Vagina (tissue), 2 donors: ENCODE measurements at regions not wholly inside any gene's neighbourhood (a gene's known extent, or its start where the extent isn't known, plus 50 kb on each side); places are given as distances from the start of the nearest gene placed in this dataset.

Source experiments
- CTCF ChIP-seq, 3 experiments: fragments of 450-650 bp in 2 of 3; fragments of 200-600 bp in 1 of 3; sonication (generic) in 1 of 3; IDR thresholded peaks; one replicate each; pipeline ENCODE4 v1.5.1; 2017 to 2019; ENCODE audit warnings: antibody characterized with exemption in 3 of 3, mild to moderate bottlenecking in 2 of 3, moderate library complexity in 2 of 3
- POLR2A ChIP-seq, 2 donors: fragments of 450-650 bp; IDR thresholded peaks; one replicate each; pipeline ENCODE4 v1.6.1; 2017; ENCODE audit warnings: antibody characterized with exemption in 2 of 2, mild to moderate bottlenecking in 2 of 2, moderate library complexity in 2 of 2
- POLR2AphosphoS5 ChIP-seq, 2 donors: sonication (generic); formaldehyde crosslinking; IDR thresholded peaks; one replicate each; pipeline ENCODE4 v1.9.0; 2017; ENCODE audit warnings: antibody characterized with exemption in 2 of 2, mild to moderate bottlenecking in 2 of 2, low read depth in 1 of 2; ENCODE audit not compliant: insufficient read depth in 1 of 2

- TF ChIP-seq POLR2A (IDR thresholded peaks at IDR 0.05): no peak
- TF ChIP-seq CTCF (IDR thresholded peaks at IDR 0.05): no peak
- TF ChIP-seq POLR2AphosphoS5 (IDR thresholded peaks at IDR 0.05; ENCODE audit: insufficient read depth in 1 of 2, low read depth in 1 of 2): no peak
Measured at GRCh38 chr1:227378181-227378580, 59.9 kb upstream of the CDC42BPA start.
